Mammary epithelial cell (primary cell): ENCODE measurements at regions not wholly inside any gene's neighbourhood (a gene's known extent, or its start where the extent isn't known, plus 50 kb on each side); places are given as distances from the start of the nearest gene placed in this dataset.

Experiments used
- EZH2 ChIP-seq: IDR thresholded peaks from 2 replicates; pipeline ENCODE4 v1.6.1; 2012; ENCODE audit warnings: low read length, inconsistent platforms, borderline replicate concordance
- TF ChIP-seq, protein P1 (sequence below), 2 donors: IDR thresholded peaks in 1 of 2; conservative IDR thresholded peaks in 1 of 2; 2 replicates each; pipeline ENCODE4 v1.5.1; 2011 to 2012; ENCODE audit warnings: inconsistent platforms in 2 of 2, low read length in 2 of 2, mild to moderate bottlenecking in 2 of 2, control low read depth in 1 of 2, low read depth in 1 of 2; ENCODE audit not compliant: insufficient read depth in 1 of 2; ENCODE audit errors: extremely low read depth in 1 of 2

DNA sequence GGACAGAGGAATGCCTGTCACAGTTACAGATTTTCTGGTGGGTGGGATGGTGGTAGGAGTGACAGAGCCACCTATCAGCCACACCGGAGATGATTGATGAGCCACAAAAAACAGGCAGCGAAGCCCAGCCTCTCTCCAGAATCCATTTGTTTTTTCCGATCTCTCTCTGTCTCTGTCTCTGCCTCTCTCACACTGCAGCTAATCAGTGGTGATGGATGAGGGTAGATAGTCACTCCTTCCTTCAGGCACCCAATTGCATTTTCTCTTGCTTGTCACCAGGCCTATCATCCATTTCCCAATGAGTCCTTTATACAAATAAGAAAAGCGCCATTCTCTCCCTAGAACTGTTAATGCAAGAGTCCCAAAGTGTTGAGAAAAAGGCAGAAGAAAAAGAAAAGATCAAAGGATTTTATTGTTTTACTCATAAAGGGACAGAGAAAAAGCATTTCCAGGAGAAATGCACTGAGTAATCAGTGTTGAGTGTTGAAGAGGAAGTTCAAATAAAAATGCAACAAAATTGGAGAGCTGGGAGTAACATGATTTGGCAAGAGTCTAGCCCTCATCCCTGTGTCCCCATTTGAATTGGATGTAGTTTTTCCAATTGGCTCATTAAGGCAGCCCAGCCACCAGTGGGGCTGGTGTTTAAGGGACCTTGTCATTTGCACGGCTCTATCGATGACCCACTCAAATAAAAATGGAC lies 1089.3 kb downstream of the TUSC7 start:
- TF ChIP-seq, protein P1, sequence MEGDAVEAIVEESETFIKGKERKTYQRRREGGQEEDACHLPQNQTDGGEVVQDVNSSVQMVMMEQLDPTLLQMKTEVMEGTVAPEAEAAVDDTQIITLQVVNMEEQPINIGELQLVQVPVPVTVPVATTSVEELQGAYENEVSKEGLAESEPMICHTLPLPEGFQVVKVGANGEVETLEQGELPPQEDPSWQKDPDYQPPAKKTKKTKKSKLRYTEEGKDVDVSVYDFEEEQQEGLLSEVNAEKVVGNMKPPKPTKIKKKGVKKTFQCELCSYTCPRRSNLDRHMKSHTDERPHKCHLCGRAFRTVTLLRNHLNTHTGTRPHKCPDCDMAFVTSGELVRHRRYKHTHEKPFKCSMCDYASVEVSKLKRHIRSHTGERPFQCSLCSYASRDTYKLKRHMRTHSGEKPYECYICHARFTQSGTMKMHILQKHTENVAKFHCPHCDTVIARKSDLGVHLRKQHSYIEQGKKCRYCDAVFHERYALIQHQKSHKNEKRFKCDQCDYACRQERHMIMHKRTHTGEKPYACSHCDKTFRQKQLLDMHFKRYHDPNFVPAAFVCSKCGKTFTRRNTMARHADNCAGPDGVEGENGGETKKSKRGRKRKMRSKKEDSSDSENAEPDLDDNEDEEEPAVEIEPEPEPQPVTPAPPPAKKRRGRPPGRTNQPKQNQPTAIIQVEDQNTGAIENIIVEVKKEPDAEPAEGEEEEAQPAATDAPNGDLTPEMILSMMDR (conservative IDR thresholded peaks at IDR 0.05 in 1 of 2, IDR thresholded peaks at IDR 0.05 in 1 of 2; ENCODE audit: extremely low read depth in 1 of 2, insufficient read depth in 1 of 2, low read depth in 1 of 2, low read length in 2 of 2): no peak
- TF ChIP-seq EZH2: no peak
